DND-41 (cell line): ENCODE measurements at regions not wholly inside any gene's neighbourhood (a gene's known extent, or its start where the extent isn't known, plus 50 kb on each side); places are given as distances from the start of the nearest gene placed in this dataset.
"Not testable (repeated sequence)": the region's sequence is repeated elsewhere in the genome, so short reads cannot be mapped to it uniquely, and the experiment has no call there.

ENCODE experiments used
- ATAC-seq: fragments of 200-7000 bp; cut with Tn5 transposase; 3 replicates; pipeline ENCODE4 v1.9.1; 2021; ENCODE audit warnings: low read depth; ENCODE audit not compliant: insufficient read depth
- DNase-seq: peaks from one replicate; pipeline ENCODE4 v3.0.0-alpha.2; 2020
- H2AFZ ChIP-seq: 2 replicates; pipeline ENCODE4 v1.6.0; 2012; ENCODE audit warnings: low read depth, low read length
- H3K27ac ChIP-seq: 2 replicates; pipeline ENCODE4 v1.5.1; 2012; ENCODE audit warnings: low read length, inconsistent platforms
- H3K27me3 ChIP-seq: fragments of 200-600 bp; sonication (generic); 2 replicates; pipeline ENCODE4 v1.6.0; 2012; ENCODE audit warnings: low read length, mild to moderate bottlenecking, inconsistent platforms; ENCODE audit not compliant: insufficient read depth, poor library complexity
- H3K36me3 ChIP-seq: 2 replicates; pipeline ENCODE4 v1.5.1; 2012; ENCODE audit warnings: low read length, inconsistent platforms; ENCODE audit not compliant: insufficient read depth
- H3K4me1 ChIP-seq: 2 replicates; pipeline ENCODE4 v1.5.1; 2012; ENCODE audit warnings: mild to moderate bottlenecking, low read length; ENCODE audit not compliant: insufficient read depth
- H3K4me2 ChIP-seq: 2 replicates; pipeline ENCODE4 v1.6.0; 2012; ENCODE audit warnings: mild to moderate bottlenecking, moderate library complexity, low read length, inconsistent platforms; ENCODE audit not compliant: insufficient read depth
- H3K4me3 ChIP-seq, 2 experiments: fragments of 200-600 bp in 1 of 2; shearing (Covaris generic) in 1 of 2; 2 replicates each; pipeline ENCODE4 v1.5.1; 2012 to 2016; ENCODE audit warnings: inconsistent platforms in 2 of 2, low read length in 2 of 2, mild to moderate bottlenecking in 2 of 2, low read depth in 1 of 2, moderate library complexity in 1 of 2
- H3K79me2 ChIP-seq: 2 replicates; pipeline ENCODE4 v1.6.0; 2012; ENCODE audit warnings: low read length, inconsistent platforms; ENCODE audit not compliant: insufficient read depth
- H3K9ac ChIP-seq: 2 replicates; pipeline ENCODE4 v1.6.0; 2012; ENCODE audit warnings: low read depth, mild to moderate bottlenecking, inconsistent platforms, low read length, moderate library complexity
- H3K9me3 ChIP-seq: 2 replicates; pipeline ENCODE4 v1.5.1; 2012; ENCODE audit warnings: low read length, moderate library complexity, mild to moderate bottlenecking, inconsistent platforms; ENCODE audit not compliant: insufficient read depth, severe bottlenecking
- H4K20me1 ChIP-seq: 2 replicates; pipeline ENCODE4 v1.6.0; 2012; ENCODE audit warnings: low read length; ENCODE audit not compliant: insufficient read depth
- CTCF ChIP-seq: IDR thresholded peaks from 2 replicates; pipeline ENCODE4 v1.5.1; 2012; ENCODE audit warnings: borderline replicate concordance, low read length, moderate library complexity, mild to moderate bottlenecking; ENCODE audit not compliant: poor library complexity, severe bottlenecking; ENCODE audit errors: extremely low read depth
- EZH2 ChIP-seq: IDR thresholded peaks from 3 replicates; pipeline ENCODE4 v1.6.1; 2012; ENCODE audit warnings: borderline replicate concordance, low read depth, mild to moderate bottlenecking, moderate library complexity, low read length, inconsistent platforms; ENCODE audit not compliant: severe bottlenecking

GRCh38 chr5:89055015-89055694 lies 172.2 kb upstream of the MEF2C start:
- no peak for DNase-seq
- Histone ChIP-seq H3K36me3 (no peaks in the 10 kb centered on the region), H3K4me1 (no peaks in the 10 kb centered on the region), H2AFZ (no peak overlapping the region), H3K4me2 (no peak overlapping the region), H3K9me3 (no peaks in the 10 kb centered on the region), H3K27ac (no peak overlapping the region), H3K27me3 (no peaks in the 10 kb centered on the region), H3K79me2 (no peaks in the 10 kb centered on the region), H3K9ac (no peak overlapping the region), H4K20me1 (no peaks in the 10 kb centered on the region), H3K4me3 (no peak overlapping the region)
- ATAC-seq, result no peak
- no peak for TF ChIP-seq EZH2
- TF ChIP-seq CTCF, result no peak

GRCh38 chr5:89053547-89053946 lies 170.6 kb upstream of the MEF2C start:
- ATAC-seq (no peak), DNase-seq (no peak)
- Histone ChIP-seq H3K79me2 (no peaks in the 10 kb centered on the region), H3K9me3 (no peaks in the 10 kb centered on the region), H3K4me1 (no peaks in the 10 kb centered on the region), H3K4me3 (no peak overlapping the region), H3K36me3 (no peaks in the 10 kb centered on the region), H4K20me1 (no peaks in the 10 kb centered on the region), H3K27ac (no peak overlapping the region), H3K27me3 (no peaks in the 10 kb centered on the region), H2AFZ (no peak overlapping the region), H3K9ac (no peak overlapping the region), H3K4me2 (no peak overlapping the region)
- TF ChIP-seq CTCF (no peak), EZH2 (no peak)

GRCh38 chr5:89050062-89050461 lies 167.1 kb upstream of the MEF2C start:
- not testable (repeated sequence) for H3K9ac ChIP-seq, ATAC-seq, DNase-seq, H3K4me1 ChIP-seq, H2AFZ ChIP-seq, H3K4me3 ChIP-seq, H4K20me1 ChIP-seq, H3K79me2 ChIP-seq, H3K27ac ChIP-seq, H3K36me3 ChIP-seq, H3K4me2 ChIP-seq, H3K27me3 ChIP-seq, H3K9me3 ChIP-seq

GRCh38 chr5:89047571-89047970 lies 164.6 kb upstream of the MEF2C start:
- no peaks in the 10 kb centered on the region for H3K36me3 ChIP-seq
- DNase-seq (no peak), ATAC-seq (no peak)
- H3K9ac ChIP-seq, result no peak overlapping the region
- no peaks in the 10 kb centered on the region for H4K20me1 ChIP-seq
- no peak overlapping the region for H3K4me3 ChIP-seq
- H3K79me2 ChIP-seq, result no peaks in the 10 kb centered on the region
- no peak overlapping the region for H2AFZ ChIP-seq
- H3K27ac ChIP-seq, result no peak overlapping the region
- no peak for TF ChIP-seq EZH2
- TF ChIP-seq CTCF, result no peak
- no peaks in the 10 kb centered on the region for H3K4me1 ChIP-seq
- no peaks in the 10 kb centered on the region for H3K27me3 ChIP-seq
- no peaks in the 10 kb centered on the region for H3K9me3 ChIP-seq
- H3K4me2 ChIP-seq, result no peak overlapping the region
